ENCODE measurements at regions not wholly inside any gene's neighbourhood (a gene's known extent, or its start where the extent isn't known, plus 50 kb on each side); places are given as distances from the start of the nearest gene placed in this dataset.

DNA sequence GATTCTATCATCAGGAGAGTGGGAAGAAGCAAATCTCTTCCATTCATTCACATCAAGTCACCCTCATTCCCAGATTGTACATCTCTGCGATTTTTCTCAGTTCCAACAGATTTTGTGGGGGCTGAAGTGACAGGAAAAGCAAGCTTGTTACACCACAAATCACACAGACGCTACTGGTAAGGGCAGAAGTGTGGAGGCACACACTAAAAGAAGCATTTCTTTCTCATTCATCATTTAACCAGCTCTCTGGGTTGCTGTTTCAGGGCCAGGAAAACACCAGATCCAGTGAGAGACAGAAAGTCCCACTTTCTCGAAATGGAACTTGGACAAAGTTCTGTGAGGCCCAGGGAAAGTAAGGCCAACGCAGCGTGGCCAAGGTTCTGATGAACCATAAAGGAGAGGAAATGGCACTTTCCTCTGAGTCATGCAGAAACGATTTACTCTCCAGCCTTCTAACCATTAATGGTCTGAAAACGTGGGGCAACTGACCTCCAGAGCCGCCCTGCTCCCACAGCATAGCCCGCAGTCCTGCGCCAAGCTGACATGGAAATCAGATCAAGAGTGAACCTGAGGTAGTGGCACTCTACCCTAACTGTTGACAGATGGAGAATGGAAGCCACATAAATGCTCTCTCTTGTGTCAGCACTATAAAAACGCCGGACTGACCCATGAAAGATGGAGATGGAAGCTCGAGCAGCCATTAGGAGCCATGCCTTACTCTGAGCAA, 191.0 kb downstream of the C1D start:
- ATAC-seq (no peak), DNase-seq (ENCODE audit: low spot score) (no peak)
- intact Hi-C loops (cut with DNase I), result no loop called here

DNA sequence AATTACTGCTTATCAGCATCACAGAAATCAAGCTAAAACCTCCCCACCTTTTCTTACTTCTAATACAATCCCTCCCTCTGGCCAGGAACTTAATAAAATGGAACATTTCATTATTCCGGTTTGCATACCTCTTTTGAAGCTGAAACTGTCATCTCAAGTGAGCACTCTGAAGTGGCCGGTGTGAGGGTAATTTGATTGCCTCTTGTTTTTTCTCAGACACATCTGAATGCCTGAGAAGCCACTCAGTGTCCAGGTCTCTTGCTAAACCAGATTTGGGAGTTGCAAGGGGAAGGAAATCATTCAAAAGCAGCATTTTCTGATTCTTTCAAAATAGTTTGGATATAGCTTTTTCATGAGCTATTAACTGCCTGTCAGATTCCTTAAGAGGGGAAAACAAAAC, 190.3 kb downstream of the C1D start:
- intact Hi-C loops (cut with DNase I), result no loop called here
- no peak for ATAC-seq
- DNase-seq (ENCODE audit: low spot score), result no peak

DNA sequence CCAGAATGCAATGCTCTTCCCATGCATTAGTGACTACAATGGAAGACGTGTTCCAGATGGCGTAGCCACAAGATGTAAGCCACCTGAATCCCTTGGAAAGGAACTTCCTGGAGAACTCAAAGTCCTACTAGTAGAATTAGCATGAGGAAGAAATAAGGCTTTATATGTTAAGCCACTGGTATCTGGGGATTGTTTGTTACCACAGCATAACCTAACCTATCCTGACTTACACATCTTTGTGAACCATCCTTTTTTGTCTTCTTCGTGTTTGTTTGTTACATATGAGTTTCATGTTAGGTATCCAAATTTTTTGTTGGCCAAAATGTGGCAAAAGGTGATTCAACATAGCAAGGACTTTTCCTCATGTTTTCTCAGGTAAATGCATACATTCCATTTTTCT, 188.9 kb downstream of the C1D start:
- DNase-seq (ENCODE audit: low spot score), result no peak
- no peak for ATAC-seq
- intact Hi-C loops (cut with DNase I), result no loop called here

DNA sequence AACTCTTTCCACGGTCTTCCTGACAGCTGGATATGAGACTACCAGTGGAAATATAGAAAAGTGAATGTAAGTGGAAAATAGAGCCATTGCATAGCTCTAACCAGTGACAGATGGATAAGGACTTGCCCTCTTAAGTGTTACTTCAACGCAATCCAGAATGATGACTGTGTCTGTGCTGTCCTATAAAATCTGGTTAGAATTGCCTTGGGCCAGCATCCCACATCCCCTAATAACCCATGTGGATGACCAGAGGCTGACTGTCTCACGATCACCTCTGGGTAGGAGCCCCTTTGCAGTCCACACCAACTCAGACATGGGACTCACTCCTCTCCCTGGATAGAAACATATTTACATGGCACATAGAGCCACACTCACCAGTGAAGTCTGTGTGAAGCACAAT, 186.6 kb downstream of the C1D start:
- intact Hi-C loops (cut with DNase I), result no loop called here
- ATAC-seq (no peak), DNase-seq (ENCODE audit: low spot score) (no peak)

DNA sequence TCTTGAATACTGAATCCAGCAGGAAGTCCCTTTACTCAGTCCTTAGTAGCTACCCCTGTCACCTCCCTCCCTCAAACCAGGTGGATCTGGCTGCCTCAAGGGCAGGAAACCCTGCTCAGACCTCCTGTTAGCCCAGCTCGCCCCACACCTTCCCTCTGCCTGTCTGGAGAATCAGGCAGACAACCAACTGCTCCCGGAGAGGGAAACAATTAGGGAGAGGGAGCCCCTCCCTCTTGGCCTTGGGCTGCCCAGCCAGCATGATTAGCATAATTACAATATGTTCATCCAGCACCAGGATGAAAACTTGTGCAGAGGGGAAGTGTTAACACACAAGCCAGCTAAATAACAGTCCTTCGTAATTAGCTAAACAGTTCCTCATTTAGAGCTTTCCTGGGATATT, 185.5 kb downstream of the C1D start:
- ATAC-seq, result no peak
- DNase-seq (ENCODE audit: low spot score), result no peak
- intact Hi-C loops (cut with DNase I), result no loop called here

DNA sequence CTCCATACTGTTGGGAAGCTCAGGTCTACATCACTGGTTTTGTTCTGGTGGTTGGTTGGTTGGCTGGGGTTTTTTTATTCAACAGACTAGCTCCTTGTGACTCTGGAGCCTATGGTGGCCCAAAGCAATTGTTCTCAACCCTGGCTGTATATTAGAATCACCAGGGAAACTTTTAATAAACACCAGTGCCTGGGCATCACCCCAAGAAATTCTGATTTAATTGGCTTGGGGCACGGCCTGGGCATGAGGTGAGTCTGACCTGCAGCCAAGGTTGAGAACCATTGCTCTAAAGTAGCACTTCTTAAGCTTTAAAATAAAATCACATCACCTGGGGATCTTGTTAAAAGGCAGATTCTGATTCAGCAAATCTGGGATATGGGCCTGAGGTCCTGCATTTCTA, 184.1 kb downstream of the C1D start:
- no peak for ATAC-seq
- no peak for DNase-seq (ENCODE audit: low spot score)
- intact Hi-C loops (cut with DNase I), result no loop called here

DNA sequence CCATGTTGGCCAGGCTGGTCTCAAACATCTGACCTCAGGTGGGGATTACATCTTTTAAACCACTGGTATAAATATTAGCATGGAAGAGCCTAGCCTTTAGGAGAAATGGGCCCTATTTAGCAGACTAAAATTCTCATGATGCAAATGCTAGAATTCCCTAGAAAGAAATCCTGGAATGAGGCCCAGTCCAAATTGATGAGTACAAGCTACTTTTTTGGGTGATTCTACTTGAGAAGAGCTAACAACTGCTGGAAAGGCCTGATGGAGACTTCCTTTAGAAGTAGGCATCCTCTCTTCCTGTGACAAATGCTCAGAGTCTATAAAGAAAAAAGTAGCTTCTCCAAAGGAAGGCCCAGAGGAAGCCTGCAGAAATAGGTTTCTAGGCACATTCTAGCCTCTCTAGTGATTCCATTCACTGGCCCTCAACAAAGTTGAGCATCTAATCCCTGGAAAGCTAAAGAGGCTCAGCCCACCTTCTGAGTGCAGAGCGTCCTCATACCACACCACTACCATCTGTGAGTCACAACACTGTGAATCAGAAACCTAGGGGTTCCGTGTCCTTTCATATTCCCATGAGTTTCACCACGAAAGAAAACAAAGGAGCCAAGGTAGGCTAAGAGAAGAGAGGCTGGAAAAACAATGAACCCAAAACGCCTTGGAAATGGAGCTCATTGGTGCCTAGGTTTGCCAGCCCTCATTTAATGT, 183.1 kb downstream of the C1D start:
- DNase-seq (ENCODE audit: low spot score) (no peak), ATAC-seq (peak; percentile 15)
- intact Hi-C loops (cut with DNase I), result no loop called here

DNA sequence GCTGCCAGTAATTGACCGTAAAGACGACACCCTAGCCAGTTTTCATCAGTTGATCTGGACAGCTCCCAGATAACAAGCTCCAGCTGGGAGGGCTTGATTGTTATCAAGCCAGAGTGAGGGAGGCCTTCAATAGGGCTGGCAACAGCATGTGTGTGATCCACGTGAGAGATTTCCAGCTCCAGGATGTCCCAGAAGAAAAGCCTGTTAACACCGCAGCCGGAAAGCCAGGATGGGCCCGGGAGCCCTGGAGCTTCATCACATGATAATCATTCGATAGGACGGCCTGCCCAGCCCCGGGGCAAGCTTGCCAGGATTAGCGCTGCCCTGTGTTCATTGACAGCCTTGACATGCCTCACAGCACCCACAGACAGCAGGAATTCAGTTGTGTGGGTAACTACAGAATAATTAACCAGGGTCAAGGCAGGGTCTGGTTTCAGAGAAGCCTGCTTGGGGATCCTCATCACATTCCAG, 182.5 kb downstream of the C1D start:
- peak; percentile 83 for ATAC-seq
- peak; percentile 62 for DNase-seq (ENCODE audit: low spot score)
- intact Hi-C loops (cut with DNase I), result no loop called here

DNA sequence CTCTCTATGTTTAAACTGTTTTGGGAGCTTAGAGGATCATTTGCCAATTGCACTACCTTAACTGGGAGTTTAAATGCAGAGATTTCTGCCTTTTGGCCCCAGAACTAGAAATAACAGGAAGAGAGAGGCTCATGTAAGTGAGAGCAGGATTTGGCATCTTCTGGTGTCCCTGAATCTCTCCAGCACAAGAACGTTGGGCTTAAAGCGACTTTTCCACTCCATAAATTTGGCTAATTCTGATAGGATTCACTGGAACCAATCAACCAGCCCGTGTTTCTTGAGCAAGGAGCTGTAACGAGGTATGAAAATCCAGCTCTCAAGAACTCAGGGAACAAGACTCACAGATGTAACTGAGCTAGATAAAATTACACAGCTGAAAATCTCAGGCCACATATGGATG, 181.0 kb downstream of the C1D start:
- DNase-seq (ENCODE audit: low spot score), result no peak
- intact Hi-C loops (cut with DNase I), result no loop called here
- ATAC-seq, result no peak

DNA sequence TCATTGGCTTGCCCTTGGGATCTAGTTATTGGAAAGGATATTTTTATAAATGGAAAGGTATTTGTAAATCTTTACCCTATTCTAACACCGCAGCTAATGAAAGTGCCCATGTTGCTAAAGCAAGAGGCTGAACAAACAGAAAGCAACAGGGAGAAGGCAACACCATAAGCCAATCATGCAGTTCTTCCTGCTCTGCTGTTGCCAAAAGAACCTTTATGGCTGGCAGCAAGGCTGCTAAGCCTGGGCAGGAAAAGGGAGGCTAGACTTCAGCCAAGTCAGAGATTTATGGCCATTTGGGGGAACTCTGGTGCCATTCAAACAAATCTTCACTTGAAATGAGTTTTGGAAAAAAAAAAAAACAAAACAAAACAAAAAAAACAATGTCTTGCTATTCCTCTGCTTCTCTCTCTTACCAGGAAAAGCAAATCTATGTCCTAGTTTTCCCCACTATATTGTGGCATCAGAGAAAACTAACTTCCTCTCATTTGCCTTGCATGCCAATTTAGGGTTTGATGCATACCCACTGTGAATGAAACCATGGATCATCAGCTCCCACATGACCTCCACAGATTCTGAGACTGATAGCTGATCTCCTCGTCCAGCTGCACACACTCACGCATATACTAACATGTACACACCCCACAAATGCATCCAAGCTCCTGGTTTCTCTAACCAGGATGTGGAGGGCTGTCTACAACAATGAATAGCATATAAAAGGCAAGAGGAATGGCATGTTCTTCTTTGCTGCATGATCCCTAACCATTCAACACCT, 179.3 kb downstream of the C1D start:
- no peak for ATAC-seq
- intact Hi-C loops (cut with DNase I), result no loop called here

DNA sequence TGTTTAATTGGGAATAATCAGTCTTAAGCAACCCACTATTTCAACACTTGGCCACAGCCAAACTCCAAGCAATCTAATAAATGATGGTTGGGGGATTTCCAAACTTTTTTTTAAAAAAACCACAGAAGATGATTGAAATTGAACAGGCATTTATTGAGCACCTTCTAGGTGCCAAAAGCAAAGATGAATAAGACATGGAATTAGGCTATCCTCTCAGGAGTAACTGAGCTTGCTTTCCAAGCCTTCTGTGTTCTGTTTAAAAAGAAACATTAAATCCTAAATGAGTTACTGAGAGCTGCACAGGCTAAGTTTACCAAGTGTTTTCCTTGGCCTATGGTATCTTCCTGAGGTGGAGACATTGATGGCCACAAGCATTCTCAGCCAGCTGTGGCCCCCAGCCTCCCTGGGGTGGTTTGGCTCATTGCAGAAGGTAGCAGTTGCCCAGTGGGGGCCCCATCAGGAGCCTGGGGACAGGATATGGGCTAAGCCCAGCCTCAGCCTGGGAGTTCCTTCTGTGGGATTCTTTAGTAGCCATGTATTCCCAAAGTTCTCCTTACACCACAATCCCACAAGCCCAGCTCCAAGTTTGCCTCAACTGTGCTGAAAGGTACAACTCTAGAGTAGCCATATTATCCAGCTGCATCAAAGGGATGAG, 174.3 kb downstream of the C1D start:
- DNase-seq (ENCODE audit: low spot score), result no peak
- peak; percentile 82 for ATAC-seq
- intact Hi-C loops (cut with DNase I), result no loop called here

More for the DNA sequence above, 179.3 kb downstream of the C1D start:
- DNase-seq (ENCODE audit: low spot score), result no peak

DNA sequence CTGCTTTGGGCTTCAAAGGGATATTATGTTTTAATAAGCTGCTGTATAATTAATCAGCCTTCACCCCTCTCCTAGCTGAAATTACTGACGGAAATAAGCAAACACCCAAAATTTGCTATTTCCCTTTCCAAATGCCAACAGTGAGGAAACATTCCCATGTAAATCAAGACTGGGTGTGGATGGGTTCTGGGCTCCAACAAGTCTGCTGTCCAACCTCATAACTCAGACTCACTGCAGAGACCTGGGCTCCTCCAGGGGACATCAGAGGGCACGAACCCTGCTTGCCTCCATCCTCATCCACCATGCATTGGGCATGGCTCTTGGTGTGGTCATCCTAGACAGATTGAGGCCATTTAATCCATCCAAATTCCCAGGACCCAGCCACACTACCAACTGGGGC, 173.7 kb downstream of the C1D start:
- no peak for ATAC-seq
- DNase-seq (ENCODE audit: low spot score), result no peak
- intact Hi-C loops (cut with DNase I), result no loop called here

DNA sequence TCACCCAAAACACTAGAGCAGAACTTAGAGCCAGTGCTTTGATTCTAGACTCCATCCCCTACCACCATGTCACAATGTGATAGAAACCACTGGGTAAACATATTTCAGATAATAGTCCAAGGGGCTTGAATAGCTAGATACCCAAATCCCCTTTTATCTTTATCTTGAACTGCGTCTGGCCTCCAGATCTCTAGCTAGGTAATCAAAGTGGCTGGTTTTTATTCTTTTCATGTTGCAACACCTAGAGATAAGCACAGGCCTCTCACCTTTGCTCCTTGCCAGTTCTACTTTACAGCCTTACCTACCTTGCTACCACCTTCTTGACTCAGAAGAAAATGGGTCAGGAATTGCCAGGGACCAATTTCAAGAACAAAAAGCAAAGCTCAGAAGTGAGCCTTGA, 171.2 kb downstream of the C1D start:
- ATAC-seq, result no peak
- intact Hi-C loops (cut with DNase I), result no loop called here
- DNase-seq (ENCODE audit: low spot score), result no peak

DNA sequence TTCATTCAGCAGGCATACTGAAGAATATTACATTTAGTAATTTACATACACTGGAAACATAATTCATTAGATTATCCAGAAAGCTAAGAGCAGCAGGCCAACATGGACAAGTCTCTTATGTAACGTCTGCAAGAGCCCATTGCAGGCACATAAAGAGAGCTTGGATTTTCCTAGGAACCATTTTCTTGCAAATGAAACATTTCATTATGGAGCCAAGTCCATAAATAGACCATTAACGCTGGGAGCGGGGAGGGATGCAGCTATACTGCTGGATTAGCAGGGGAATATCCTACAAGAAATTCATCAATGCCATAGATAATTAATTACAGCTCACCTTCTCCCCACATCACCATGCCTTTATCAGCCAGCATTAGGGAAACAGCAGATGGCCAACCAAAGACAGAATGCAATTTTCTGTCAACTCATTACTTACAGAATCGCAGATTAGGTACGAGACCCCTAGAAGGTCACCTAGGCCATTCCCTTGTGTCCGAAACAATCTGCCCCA, 170.4 kb downstream of the C1D start:
- intact Hi-C loops (cut with DNase I), result no loop called here
- DNase-seq (ENCODE audit: low spot score), result no peak
- ATAC-seq, result no peak

DNA sequence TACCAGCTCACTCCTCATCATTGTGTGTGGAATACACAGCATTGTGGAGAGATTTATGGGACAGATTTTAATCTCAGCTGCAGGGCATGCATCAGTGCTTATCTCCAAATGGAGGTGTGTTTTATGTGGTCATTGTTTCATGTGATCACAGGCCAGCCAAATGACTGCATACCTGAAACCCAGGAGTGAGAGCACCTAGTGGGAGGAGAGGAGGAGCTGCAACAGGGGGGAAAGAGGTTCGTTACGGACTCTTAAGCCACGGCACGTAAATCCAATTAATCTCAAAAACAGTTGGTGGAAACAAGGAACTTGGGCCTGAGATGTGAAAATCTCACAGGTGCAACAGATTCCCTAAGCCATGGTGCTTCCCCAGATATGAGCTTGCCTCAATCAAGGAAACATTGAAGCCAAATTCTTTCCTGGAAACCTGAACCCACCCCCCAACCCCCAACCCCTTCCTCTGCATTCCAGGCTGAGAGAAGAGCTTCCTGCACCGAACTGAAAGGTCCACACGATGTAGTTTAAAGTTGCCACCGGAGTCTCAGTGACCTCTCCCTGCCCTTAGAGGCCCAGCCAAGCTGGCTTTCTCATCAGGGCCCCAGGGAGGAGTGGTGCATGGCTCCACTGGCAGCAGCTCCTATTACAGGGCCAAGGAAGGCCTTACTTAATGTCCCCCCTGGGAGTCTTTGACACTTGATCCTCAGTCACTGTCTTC, 167.4 kb downstream of the C1D start:
- DNase-seq (ENCODE audit: low spot score) (no peak), ATAC-seq (peak; percentile 72)
- intact Hi-C loops (cut with DNase I), result no loop called here

DNA sequence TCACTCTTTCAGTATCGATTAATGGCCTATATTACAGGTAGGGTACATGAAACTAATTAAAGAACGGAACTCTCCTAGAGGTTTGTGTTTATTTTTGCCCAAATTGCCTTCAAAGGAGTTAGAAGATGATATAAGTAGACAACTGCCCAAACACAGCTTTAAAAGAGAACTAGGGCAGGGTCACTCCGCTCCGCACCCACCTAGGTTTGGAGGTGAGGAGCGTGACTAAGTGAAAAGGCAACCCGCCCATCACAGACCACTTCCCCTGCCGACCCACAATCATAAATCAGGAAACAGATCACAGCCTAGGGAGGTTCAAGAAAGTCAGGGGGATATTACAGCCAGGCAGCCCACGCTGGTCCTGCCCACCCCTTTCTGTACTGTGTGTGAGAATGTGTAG, 166.7 kb downstream of the C1D start:
- no peak for DNase-seq (ENCODE audit: low spot score)
- intact Hi-C loops (cut with DNase I), result no loop called here
- ATAC-seq, result no peak

DNA sequence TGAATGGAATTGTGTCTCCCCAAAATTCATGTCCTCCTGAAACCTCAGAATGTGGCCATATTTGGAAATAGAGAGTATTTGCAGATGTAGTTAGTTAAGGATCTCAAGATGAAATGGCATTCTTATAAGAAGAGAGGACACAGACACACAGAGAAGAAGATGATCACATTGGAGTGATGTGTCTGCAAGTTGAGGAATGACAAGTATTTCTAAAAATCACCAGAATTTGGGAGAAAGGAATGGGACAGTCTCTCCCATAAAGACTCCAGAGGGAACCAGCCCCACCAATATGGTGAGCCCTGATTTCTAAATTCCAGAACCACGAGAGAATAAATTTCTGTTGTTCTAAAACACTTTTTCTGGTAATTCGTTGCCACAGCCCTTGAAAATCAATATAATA, 166.3 kb downstream of the C1D start:
- intact Hi-C loops (cut with DNase I), result no loop called here
- no peak for DNase-seq (ENCODE audit: low spot score)
- ATAC-seq, result no peak

DNA sequence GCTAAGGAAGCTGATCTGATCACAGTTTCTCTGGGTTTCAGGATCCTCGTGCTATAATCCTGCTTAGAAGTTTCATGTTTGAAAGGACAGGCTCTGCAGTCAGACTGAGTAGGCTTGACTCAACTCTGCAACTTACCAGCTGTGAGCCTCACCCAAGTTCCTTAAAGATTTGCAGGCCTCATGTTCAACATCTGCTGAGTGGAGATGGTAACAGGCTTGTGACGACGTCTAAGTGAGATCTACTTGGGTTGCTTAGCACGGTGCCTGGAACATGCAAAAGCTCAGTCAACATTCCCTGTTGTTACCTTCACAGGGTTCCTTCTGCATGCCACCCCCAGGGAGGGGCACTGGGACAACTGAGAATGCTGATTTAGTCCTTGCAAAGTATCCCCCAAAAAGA, 164.2 kb downstream of the C1D start:
- no peak for ATAC-seq
- intact Hi-C loops (cut with DNase I), result no loop called here
- no peak for DNase-seq (ENCODE audit: low spot score)

DNA sequence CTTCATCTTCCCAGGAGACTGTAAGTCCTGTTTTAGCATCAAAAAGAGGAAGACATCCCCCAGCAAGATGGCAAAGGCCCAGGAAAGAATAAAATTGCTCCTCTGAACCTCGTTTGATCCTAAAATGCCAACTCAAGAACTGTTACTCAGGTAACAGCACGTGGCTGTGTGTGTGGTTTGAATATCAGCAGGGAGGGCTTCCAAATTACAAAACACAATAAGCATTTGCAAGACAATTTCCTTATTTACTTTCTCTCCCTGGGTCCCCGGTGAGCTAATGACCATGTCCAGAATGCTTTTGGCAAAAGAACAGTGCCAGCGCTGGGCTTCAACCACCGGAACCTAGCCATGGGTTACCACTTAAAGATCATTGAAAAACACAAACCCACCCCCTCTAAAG, 163.6 kb downstream of the C1D start:
- intact Hi-C loops (cut with DNase I), result no loop called here
- no peak for ATAC-seq
- DNase-seq (ENCODE audit: low spot score), result no peak

All from sciatic nerve (tissue), 2 donors.